ENCODE measurements at regions not wholly inside any gene's neighbourhood (a gene's known extent, or its start where the extent isn't known, plus 50 kb on each side); places are given as distances from the start of the nearest gene placed in this dataset.

- TF ChIP-seq CTCF (IDR thresholded peaks at IDR 0.05 in 2 of 3, conservative IDR thresholded peaks at IDR 0.05 in 1 of 3; ENCODE audit: borderline replicate concordance in 1 of 3, insufficient read depth in 1 of 3, low read depth in 2 of 3, low read length in 2 of 3) (no peak), JUND (IDR thresholded peaks at IDR 0.05) (no peak), SIN3A (IDR thresholded peaks at IDR 0.05; ENCODE audit: low read depth) (no peak), YY1 (IDR thresholded peaks at IDR 0.05; ENCODE audit: extremely low read depth, insufficient replicate concordance, low read depth, low read length) (no peak), EZH2 (IDR thresholded peaks at IDR 0.05) (no peak), SP1 (IDR thresholded peaks at IDR 0.05; ENCODE audit: low read depth) (no peak)
These were observed 153.8 kb downstream of the C9orf50 start (continued) for GRCh38 chr9:129467004-129467588.

- ChIA-PET RAD21 (ENCODE audit: low non-redundant PET in 1 of 2, low total read pairs in 2 of 2, uncharacterized antibody in 2 of 2, unreplicated experiment in 2 of 2) (no interaction called here), POLR2A (interaction anchor here (1.2 kb wide), 1 partner anchor 288 kb away, joined by 3 read pairs; the partner anchor contains the start of gene IER5L), CTCF (interaction anchor here (0.7 kb wide), 1 partner anchor 158 kb away, joined by 3 read pairs; no protein-coding TSS in a partner anchor)
- no TSS peak for BruUV-seq (replicated peaks)
- Histone ChIP-seq H3K36me3 (ENCODE audit: control insufficient read depth in 1 of 2, insufficient read depth in 2 of 2, low read length in 2 of 2) (no peaks in the 10 kb centered on the region), H3K4me1 (ENCODE audit: control insufficient read depth in 1 of 2, insufficient read depth in 2 of 2, low read length in 2 of 2) (peaks cover 73 to 77% of the 10 kb centered on the region in 2 experiments), H3K4me3 (replicated peaks in 1 of 2; ENCODE audit: low read depth in 1 of 2, low read length in 2 of 2) (no peak overlapping the region), H3K9me3 (ENCODE audit: control insufficient read depth in 1 of 2, insufficient read depth in 1 of 2, low read depth in 1 of 2, low read length in 2 of 2) (no peaks in the 10 kb centered on the region), H3K27me3 (ENCODE audit: insufficient read depth, low read length) (no peaks in the 10 kb centered on the region), H2AFZ (ENCODE audit: low read depth, low read length, poor library complexity, severe bottlenecking) (no peak overlapping the region), H4K20me1 (ENCODE audit: insufficient read depth) (no peaks in the 10 kb centered on the region), H3K79me2 (ENCODE audit: insufficient read depth, low read length) (no peaks in the 10 kb centered on the region), H3K27ac (ENCODE audit: low read depth, low read length) (no peak overlapping the region; the same call in 1 of the 2 replicates), H3K9me2 (ENCODE audit: insufficient read depth) (no peaks in the 10 kb centered on the region), H3K4me2 (ENCODE audit: low read length) (peak overlapping the region; percentile 43), H3K9ac (ENCODE audit: low read length) (peak overlapping the region; percentile 16; the same call in 1 of the 2 replicates)
- intact Hi-C loops (cut with micrococcal nuclease), result no loop called here
- DNase-seq (ENCODE audit: low read depth, low spot score), result no peak
- peak; percentile 7; the same call in 1 of the 2 replicates for ATAC-seq
- TF ChIP-seq SRF (IDR thresholded peaks at IDR 0.05; ENCODE audit: low read depth) (no peak), SIN3A (IDR thresholded peaks at IDR 0.05; ENCODE audit: low read depth) (no peak), POLR2AphosphoS5 (IDR thresholded peaks at IDR 0.05; ENCODE audit: low read depth, low read length) (no peak), EGR1 (IDR thresholded peaks at IDR 0.05; ENCODE audit: low read depth) (no peak), TCF7L2 (IDR thresholded peaks at IDR 0.05; ENCODE audit: borderline replicate concordance, extremely low read depth, insufficient read depth, insufficient read length) (no peak), CTCF (IDR thresholded peaks at IDR 0.05 in 2 of 3, conservative IDR thresholded peaks at IDR 0.05 in 1 of 3; ENCODE audit: borderline replicate concordance in 1 of 3, insufficient read depth in 1 of 3, low read depth in 2 of 3, low read length in 2 of 3) (no peak), ELF1 (IDR thresholded peaks at IDR 0.05; ENCODE audit: borderline replicate concordance, low read depth) (no peak), ZBTB33 (IDR thresholded peaks at IDR 0.05; ENCODE audit: extremely low read depth, insufficient replicate concordance, low read length) (no peak), ATF3 (IDR thresholded peaks at IDR 0.05) (no peak), FOSL1 (IDR thresholded peaks at IDR 0.05; ENCODE audit: low read depth) (no peak), CEBPB (IDR thresholded peaks at IDR 0.05; ENCODE audit: low read depth) (no peak), JUND (IDR thresholded peaks at IDR 0.05) (no peak), YY1 (IDR thresholded peaks at IDR 0.05; ENCODE audit: extremely low read depth, insufficient replicate concordance, low read depth, low read length) (no peak), ZNF274 (IDR thresholded peaks at IDR 0.05; ENCODE audit: low read depth, low read length) (no peak), SP1 (IDR thresholded peaks at IDR 0.05; ENCODE audit: low read depth) (no peak)
These were observed 154.9 kb downstream of the C9orf50 start for GRCh38 chr9:129465834-129466535.
